ENCODE measurements at regions not wholly inside any gene's neighbourhood (a gene's known extent, or its start where the extent isn't known, plus 50 kb on each side); places are given as distances from the start of the nearest gene placed in this dataset.
"Not testable (repeated sequence)": the region's sequence is repeated elsewhere in the genome, so short reads cannot be mapped to it uniquely, and the experiment has no call there.

DNA sequence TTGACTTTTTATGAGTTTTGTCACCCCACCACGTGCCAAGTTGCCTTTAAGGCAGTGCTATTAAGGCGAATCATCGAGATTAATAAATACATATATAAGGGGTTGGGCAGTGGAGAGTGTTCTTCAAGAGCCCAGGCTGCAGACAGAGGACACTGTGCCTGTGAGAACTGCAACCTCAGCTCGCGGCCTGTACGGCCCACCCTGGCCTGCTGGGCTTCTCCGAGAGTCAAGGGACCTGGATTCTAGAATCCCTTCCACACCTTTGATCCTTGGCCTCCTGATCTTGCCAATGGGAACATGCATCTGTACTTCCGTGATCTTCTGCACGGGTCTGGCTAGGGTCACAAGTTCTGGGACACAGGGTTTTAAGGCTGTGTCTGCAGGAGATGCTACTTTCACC, 54.5 kb downstream of the IRX5 start:
- no peak for DNase-seq (ENCODE audit: low spot score)
- intact Hi-C loops (cut with DNase I) = no loop called here

DNA sequence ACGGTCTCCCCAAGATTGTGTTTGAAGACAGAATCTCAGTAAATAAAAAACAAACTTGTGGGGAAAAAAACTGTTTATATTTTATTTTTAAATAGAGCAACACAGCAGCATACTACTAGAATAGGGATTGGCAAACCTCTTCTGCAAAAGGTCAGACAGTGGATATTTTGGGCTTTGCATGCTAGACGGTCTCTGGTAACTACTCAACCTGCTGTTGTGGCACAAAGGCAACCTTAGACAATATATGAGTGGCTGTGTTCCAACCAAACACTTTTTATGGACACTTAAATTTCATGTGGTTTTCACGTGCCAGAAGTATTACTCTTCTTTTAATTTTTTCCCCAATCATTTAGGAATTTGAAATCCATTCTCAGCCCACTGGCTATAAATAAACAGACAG, 55.0 kb downstream of the IRX5 start:
- intact Hi-C loops (cut with DNase I) = no loop called here
- no peak for DNase-seq (ENCODE audit: low spot score)

DNA sequence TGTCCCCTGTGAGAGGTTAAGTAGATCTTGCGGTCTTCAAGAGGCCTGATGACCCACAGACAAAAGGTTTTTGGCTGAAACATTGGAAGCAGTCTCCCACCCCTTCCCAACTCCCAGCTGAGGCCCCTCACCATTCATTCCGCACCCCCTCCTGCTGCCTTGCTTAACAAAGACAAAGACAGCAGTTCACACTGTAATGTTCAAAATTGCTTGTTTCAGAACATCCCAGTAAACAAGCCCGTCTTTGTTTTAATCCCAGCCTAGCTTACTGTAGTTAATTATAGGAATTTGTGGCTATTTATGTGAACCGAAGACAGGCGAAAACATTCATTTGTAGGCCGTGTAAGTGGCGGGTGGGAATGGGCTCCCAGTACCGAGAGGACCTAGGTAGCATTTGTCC, 55.7 kb downstream of the IRX5 start:
- no peak for DNase-seq (ENCODE audit: low spot score)
- intact Hi-C loops (cut with DNase I) = no loop called here

DNA sequence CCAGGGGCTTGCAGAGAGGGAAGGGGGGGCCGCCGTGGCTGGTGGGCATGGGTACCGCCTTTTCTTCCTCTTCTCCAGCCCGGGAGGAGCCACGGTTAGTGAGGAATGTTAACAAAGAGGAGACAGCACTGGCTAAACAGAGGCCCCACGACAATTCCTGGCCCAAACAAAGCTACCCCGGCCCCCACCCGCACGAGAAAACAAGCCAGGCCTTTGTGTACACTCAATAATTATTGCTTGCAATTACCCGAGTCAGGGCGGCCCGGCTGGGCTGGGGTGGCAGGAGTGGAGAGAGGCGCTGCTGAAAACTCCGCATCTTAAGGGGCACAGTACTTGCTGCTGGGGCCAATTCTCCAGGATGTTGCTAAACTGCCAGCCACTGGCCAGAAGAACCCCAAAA, 56.4 kb downstream of the IRX5 start:
- DNase-seq (ENCODE audit: low spot score) = peak; percentile 46
- intact Hi-C loops (cut with DNase I) = no loop called here

DNA sequence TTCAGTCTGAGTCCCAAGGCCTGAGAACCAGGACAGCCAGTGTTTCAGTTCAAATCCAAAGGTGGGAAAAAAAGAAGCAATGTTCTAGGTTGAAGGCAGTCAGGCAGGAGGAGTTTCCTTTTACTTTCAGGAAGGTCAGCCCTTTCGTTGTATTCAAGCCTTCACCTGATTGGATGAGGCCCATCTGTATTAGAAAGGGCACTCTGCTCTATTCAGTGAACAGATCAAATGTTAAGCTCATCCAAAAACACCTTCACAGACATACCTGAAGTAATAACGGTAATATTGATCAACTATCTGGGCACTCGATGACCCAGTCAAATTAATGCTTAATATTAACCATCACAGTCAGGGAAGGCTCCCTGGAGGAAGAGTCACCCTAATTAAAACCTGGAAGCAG, 60.9 kb downstream of the IRX5 start:
- intact Hi-C loops (cut with DNase I) = no loop called here
- peak; percentile 10 for DNase-seq (ENCODE audit: low spot score)

DNA sequence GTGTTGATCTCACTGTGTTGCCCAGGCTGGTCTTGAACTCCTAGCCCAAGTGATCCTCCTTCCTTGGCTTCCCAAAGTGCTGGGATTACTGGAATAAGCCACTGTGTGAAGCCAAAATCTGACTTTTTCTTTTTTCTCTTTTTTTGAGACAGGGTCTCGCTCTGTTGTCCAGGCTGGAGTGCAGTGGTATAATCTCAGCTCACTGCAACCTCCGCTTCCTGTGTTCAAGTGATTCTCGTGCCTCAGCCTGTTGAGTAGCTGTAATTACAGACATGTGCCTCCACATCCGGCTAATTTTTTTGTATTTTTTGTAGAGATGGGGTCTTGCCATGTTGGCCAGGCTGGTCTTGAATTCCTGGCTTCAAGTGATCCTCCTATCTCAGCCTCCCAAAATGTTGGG, 61.3 kb downstream of the IRX5 start:
- DNase-seq (ENCODE audit: low spot score); intact Hi-C loops (cut with DNase I): not testable (repeated sequence)

DNA sequence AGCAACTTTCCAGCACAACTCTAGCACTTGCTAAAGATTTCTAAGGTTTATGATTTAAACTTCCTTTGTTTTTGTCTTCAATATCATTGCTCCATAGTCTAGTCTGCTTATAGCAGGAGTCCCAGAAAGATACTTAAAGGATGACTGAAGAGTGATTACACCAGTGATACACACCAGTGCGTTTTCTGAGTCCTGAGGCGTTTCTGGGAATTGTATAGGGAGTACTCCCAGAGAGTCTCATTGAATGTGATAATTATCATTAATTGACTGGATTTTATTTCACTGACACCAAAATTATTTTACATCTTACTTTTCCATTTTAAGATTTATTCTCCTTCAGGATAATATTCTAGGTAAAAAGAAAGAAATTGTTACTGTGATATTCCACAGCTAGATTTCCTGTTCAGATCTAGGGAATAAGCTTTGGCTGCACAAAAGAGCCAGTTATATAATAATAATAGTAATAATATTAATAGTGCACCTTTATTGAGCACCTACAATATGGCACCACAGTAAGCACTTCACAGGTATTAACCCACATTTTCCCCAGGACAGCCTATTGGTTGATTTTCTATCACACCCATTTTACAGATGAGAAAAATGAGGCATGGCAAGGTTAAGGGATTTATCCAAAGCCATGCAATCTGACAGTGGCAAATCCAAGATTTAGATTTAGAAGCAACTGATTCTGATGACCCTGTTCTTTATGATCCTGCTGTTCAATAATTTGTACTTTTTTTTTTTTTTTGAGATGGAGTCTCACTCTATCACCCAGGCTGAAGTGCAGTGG, 62.6 kb downstream of the IRX5 start:
- DNase-seq (ENCODE audit: low spot score) = peak; percentile 0
- intact Hi-C loops (cut with DNase I) = no loop called here

DNA sequence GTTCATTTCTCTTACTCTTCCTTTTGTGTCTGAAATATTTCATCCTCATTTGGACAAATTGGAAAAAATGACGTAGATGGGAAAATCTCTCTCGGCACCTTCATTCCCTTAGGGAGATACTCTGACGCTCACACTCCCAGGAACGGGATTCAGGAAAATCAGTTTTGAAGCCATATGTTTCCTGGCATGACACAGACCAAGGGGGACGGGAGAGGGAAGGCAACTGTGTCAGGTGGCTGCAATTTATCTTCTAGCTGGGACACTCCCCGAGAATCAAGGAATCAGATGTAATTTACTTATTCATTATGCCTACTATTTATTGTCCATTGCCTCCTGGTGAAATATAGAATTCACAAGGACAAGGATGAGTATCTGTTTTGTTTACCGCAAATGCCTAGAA, 65.5 kb downstream of the IRX5 start:
- intact Hi-C loops (cut with DNase I) = no loop called here
- no peak for DNase-seq (ENCODE audit: low spot score)

DNA sequence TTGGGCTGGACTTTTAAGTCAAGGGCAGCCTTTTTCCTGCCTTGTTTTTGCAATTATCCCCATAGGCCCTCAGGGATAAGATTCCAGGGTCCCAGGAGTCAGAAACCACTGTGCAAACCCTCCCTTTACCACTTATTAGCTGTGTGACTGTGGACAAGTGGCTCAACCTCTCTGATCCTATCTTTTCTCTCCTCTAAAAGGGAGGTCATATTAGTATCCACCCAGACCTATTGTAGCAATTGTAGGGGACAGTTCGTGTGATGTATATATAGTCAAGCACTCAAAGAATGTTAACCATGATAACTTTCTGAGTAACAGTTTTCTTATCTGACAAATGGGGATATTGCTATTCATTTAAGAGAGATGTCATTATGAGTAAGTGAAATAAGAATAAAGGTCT, 68.2 kb downstream of the IRX5 start:
- intact Hi-C loops (cut with DNase I) = no loop called here
- no peak for DNase-seq (ENCODE audit: low spot score)

DNA sequence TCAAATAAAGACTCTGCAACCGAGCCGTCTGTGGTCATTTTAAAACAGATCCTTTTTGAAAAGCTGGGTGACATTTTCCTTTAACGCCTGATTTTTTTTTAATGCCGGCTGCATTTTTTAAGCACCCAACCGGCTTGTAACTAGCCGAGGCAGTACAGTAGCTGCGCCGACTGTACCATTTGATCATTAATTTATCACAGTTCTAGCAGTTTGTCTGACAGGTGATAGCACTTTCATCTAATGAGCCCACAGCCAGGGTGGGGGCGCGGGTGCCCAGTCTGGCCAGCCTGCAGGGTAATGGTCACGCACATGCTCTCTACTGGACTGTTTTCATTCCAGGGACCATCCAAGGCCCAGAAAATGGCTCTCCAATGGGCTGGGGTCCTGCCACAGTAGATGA, 68.8 kb downstream of the IRX5 start:
- intact Hi-C loops (cut with DNase I) = no loop called here
- no peak for DNase-seq (ENCODE audit: low spot score)

DNA sequence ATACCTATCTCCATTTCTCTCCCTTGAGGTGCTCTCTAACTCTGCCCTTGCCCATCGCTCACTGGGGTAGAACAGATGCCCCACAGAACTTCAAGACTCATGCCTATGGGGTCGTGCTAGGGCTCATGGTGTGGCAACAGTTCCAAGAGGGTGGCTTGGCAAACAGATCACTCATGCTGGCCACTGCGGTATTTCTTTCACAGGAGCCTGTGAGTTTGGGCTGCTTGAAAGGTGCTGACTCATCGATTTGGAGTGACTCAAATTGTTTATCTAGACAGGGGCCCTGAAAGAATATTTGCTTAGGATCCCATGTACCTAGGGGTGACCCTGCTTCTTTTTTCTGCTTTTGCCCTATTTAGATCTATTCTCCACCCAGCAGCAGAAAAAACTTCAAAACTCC, 69.9 kb downstream of the IRX5 start:
- no peak for DNase-seq (ENCODE audit: low spot score)
- intact Hi-C loops (cut with DNase I) = no loop called here

DNA sequence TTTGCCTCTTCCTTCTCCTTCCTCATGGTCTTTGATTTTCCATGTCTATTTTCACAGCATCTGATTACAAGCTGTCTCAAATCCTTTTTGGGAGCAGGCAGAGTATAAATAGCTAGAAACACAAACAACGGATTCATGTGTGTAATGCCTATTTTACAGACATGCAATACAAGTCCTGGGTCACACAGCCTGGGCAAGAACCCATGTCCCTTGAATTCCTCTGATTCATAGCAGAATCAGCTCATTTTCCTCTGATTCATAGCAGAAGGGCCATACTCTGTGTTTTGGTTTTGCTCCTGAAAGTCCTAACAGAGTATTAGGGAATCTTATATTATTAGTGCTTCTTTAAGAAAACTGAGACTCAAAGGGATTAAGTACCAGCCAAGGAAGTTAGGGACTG, 71.3 kb downstream of the IRX5 start:
- no peak for DNase-seq (ENCODE audit: low spot score)
- intact Hi-C loops (cut with DNase I) = no loop called here

DNA sequence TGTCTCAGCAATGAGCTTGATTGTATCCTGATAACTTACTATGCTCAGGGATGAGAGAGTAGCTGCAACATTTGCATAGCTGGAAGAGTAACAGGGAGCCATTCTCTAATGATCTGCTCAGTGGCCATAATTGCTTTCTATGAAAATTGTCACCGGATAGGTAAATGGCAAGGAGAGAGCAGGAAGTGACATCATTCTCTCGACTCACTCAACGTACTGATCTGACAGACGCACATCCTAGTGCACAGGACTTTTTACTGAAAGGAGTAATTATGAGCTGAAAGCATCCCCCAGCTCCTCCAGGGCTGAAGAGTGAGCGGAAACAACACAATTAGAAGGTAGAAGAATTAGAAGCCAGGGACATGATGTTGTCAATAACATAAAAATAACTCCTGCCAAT, 71.8 kb downstream of the IRX5 start:
- DNase-seq (ENCODE audit: low spot score) = no peak
- intact Hi-C loops (cut with DNase I) = no loop called here

DNA sequence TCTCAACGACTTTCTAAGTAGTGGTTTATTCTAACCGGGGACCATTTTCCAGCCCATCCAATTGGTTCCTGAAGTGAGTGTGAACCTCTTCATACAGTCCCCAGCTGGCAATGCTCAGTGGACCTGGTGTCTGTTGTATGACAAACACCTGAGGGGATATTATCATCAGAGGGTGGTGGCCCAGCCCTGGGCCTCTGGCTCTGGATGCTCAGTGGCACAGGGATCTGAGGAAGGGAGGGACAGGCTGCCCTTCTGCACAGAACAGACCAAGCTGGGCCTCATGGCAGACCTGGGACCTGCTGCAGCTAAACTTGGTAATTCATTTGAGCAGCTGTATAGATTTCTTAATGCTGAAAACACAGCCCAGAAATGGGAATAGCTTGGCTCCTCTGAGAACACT, 72.6 kb downstream of the IRX5 start:
- intact Hi-C loops (cut with DNase I) = no loop called here

DNA sequence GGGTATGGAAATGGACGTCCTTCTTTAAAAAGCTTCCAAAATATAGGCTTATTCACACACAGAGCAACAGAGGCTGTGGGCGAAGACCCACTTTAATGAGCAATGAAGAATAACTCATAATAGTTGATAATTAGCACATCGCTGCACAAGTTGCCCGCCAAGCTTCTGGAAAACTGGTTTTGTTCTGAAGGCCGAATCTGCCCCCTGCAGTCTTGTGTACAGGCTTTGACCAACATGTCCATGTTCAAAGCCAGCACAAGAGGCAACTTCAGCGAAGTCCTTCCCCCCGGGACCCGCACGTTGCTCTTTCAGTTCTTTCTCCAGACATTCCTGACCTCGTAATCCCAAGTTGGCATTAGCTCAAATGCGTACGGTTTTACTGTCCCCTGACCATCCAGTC, 73.3 kb downstream of the IRX5 start:
- DNase-seq (ENCODE audit: low spot score) = no peak
- intact Hi-C loops (cut with DNase I) = no loop called here

More for the DNA sequence above, 72.6 kb downstream of the IRX5 start:
- DNase-seq (ENCODE audit: low spot score) = no peak

DNA sequence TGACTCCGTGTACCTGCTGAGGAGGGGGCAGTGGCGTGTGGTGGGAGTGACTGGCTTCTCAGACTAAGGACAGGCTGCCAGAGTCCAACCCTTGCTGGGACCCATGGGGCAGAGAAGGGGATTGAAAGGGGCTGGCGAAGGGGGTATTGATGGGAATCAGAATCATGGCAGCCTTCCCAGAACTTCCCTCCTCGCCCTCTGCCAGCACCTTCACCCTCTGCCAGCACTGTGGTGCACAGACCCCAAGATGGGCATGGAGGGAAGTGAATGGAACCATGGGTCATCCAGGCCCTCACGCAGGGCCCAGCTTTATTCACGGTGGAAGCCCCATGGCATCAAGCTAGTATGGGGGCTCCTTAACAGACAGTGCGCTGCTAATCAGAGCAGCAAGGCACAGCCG, 76.8 kb downstream of the IRX5 start:
- intact Hi-C loops (cut with DNase I) = no loop called here
- no peak for DNase-seq (ENCODE audit: low spot score)

DNA sequence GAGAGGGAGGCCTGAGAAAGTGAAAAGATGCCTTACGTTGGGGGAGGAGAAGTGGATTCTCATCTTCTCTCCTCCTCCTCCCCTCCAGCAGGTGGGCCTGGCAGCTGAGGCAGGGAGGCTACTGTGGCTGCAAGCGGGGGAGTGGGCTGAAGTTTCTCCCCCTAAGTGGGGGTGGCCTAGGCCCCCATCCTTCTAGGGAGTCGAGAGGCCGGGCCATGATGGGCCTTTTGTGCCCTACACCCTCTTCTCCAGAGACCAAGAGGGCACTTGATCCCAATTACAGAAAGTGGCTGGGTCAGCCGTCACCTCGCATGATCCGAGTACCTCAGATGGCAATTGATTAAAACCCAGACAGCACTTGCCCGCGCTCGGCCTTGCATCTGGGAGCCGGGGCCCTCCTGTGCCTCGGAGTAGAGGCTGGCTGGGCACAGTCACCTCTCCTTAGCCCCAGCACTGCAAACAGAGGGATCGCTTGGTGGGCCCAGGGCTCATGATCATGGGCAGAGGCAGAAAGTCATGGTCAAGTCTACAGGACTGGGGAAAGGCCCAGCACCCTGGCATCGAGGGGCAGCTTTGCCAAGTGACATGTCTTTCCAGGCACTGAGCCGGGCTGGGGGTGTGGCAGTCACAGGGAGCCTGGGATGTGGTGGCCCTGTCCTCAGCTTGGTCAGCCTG, 78.3 kb downstream of the IRX5 start:
- intact Hi-C loops (cut with DNase I) = no loop called here
- DNase-seq (ENCODE audit: low spot score) = no peak

DNA sequence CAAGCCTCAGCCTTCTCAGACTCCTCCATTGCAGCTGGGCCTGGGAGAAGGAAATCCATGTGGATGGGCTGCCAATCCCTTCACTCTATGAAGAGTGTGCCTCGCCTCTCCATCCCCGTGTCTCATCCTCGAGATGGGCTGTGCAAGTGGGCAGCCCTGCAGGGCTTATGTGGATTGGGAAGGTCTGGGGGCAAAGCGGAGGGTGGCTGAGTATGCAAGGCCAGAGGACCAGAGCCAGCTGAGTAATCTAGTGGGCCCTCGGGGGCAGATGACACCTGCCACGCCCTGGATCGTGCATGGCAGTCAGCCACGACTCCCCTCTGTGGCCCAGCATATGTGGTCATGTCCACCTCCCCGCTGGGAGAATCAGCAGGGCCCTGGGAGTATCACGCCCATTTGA, 78.9 kb downstream of the IRX5 start:
- intact Hi-C loops (cut with DNase I) = no loop called here

DNA sequence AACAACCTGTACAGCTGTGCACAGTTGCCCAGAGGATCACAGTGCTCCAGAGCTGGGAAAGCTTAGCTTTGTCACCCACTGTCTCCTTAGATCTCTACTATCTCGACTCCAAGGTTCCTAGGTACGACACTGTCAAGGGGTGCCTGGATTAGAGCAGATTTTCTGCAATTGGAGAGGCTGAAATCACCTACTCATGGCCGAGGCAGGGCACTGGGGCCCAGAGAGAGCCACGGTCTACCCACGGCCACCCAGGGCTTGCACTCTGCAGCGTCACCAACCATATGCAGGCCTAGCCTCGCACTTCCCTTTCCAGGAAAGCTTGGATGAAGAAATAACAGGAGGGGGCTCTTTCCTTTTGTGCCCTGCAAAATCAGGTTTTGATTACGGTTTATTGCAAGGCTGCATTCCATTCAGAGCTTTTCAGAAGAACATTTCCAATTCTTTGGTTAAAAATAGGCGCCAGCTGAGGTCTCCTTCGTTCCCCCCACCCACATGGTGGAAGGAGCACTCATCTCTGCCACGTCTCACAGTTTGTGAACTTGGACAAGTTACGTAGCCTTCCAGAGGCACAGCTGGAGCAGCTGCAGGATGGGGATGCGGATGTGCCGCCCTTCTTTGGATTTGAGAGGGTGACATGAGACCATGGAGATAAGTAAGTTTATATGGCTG, 80.0 kb downstream of the IRX5 start:
- intact Hi-C loops (cut with DNase I) = no loop called here
- DNase-seq (ENCODE audit: low spot score) = no peak

More for the DNA sequence above, 78.9 kb downstream of the IRX5 start:
- DNase-seq (ENCODE audit: low spot score) = no peak

DNA sequence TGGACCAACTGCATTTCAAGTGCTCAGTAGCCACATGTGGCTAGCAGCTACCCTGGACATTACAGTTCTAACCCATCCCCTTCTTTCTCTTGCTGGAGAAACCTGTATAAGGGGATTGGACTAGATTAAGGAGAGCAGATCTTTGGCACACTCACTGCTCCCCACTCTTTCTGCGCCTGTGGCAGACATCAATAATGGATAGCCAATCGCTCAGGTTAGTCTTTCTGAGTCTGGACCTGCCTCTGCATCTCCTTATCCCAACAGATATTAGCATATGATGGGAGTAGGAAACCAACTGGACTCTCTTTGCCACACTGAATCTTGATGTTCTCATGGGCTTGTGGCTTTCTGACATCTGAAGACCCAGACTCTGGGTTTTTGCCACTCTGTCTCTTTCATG, 81.7 kb downstream of the IRX5 start:
- intact Hi-C loops (cut with DNase I) = no loop called here
- no peak for DNase-seq (ENCODE audit: low spot score)

DNA sequence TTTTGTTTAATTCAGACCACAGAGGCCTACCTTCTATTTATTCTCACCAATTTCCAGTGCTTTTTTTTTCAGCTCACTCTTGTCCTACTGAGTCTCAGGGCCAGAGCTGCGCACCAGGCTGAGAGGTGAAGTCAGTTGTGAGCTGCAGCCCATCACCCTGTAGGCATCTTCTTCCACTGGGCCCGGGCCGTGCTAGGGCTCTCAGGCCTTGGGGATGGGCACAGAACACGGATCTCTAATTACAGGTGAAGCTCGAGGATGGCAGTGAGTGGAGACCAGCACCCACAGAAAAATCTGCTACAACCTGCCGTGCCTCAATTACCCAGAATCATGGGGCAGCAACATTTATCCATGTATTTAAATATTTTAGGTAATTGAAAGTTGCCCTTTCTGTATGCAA, 82.1 kb downstream of the IRX5 start:
- no peak for DNase-seq (ENCODE audit: low spot score)
- intact Hi-C loops (cut with DNase I) = no loop called here
